ENCODE measurements at regions not wholly inside any gene's neighbourhood (a gene's known extent, or its start where the extent isn't known, plus 50 kb on each side); places are given as distances from the start of the nearest gene placed in this dataset.

GRCh38 chrX:113868711-113869110 lies 715.2 kb upstream of the HTR2C start:
- ChIA-PET POLR2A (no interaction called here), CTCF (no interaction called here)
- no peak overlapping the region for H3K27ac Mint-ChIP-seq
- ATAC-seq, result no peak
- H3K4me1 Mint-ChIP-seq, result no peaks in the 10 kb centered on the region
- H3K4me3 Mint-ChIP-seq, result no peak overlapping the region
- intact Hi-C loops (cut with DNase I, micrococcal nuclease), result no loop called here
- H3K9me3 Mint-ChIP-seq (ENCODE audit: low read depth), result no peaks in the 10 kb centered on the region
- DNase-seq, result no peak
- no peaks in the 10 kb centered on the region for H3K27me3 Mint-ChIP-seq
- H3K36me3 Mint-ChIP-seq (ENCODE audit: low read depth), result no peaks in the 10 kb centered on the region

- ChIA-PET POLR2A (no interaction called here), CTCF (interaction anchor here (0.7 kb wide), 1 partner anchor 1149 kb away, joined by 3 read pairs; the partner anchor contains the start of gene IL13RA2)
- H3K4me3 Mint-ChIP-seq, result no peak overlapping the region
- DNase-seq (no peak), ATAC-seq (no peak)
- H3K27me3 Mint-ChIP-seq, result no peaks in the 10 kb centered on the region
- H3K4me1 Mint-ChIP-seq, result no peaks in the 10 kb centered on the region
- H3K36me3 Mint-ChIP-seq (ENCODE audit: low read depth), result no peaks in the 10 kb centered on the region
- intact Hi-C loops (cut with DNase I, micrococcal nuclease), result no loop called here
- H3K27ac Mint-ChIP-seq, result no peak overlapping the region
- no peaks in the 10 kb centered on the region for H3K9me3 Mint-ChIP-seq (ENCODE audit: low read depth)
Observed at GRCh38 chrX:113868177-113868576, 715.7 kb upstream of the HTR2C start.

- no peaks in the 10 kb centered on the region for H3K27me3 Mint-ChIP-seq
- POLR2A ChIA-PET, result no interaction called here
Observed at GRCh38 chrX:113849408-113849807, 734.5 kb upstream of the HTR2C start.

GRCh38 chrX:113833096-113834055 lies 750.5 kb upstream of the HTR2C start:
- no peak overlapping the region for H3K4me3 Mint-ChIP-seq
- H3K27ac Mint-ChIP-seq, result no peak overlapping the region
- ATAC-seq (no peak), DNase-seq (no peak)
- intact Hi-C loops (cut with DNase I, micrococcal nuclease), result no loop called here
- CTCF ChIA-PET, result no interaction called here
- no peaks in the 10 kb centered on the region for H3K27me3 Mint-ChIP-seq
- no peaks in the 10 kb centered on the region for H3K36me3 Mint-ChIP-seq (ENCODE audit: low read depth)
- no peaks in the 10 kb centered on the region for H3K4me1 Mint-ChIP-seq
- H3K9me3 Mint-ChIP-seq (ENCODE audit: low read depth), result no peaks in the 10 kb centered on the region
- POLR2A ChIA-PET, result no interaction called here

More at GRCh38 chrX:113849408-113849807, 734.5 kb upstream of the HTR2C start:
- Mint-ChIP-seq H3K4me3 (no peak overlapping the region), H3K4me1 (no peaks in the 10 kb centered on the region), H3K9me3 (ENCODE audit: low read depth) (peaks cover 2% of the 10 kb centered on the region), H3K36me3 (ENCODE audit: low read depth) (no peaks in the 10 kb centered on the region), H3K27ac (no peak overlapping the region)
- intact Hi-C loops (cut with DNase I, micrococcal nuclease), result no loop called here
- CTCF ChIA-PET, result no interaction called here
- ATAC-seq (no peak), DNase-seq (no peak)

- Mint-ChIP-seq H3K4me1 (no peaks in the 10 kb centered on the region), H3K27ac (no peak overlapping the region), H3K27me3 (no peaks in the 10 kb centered on the region), H3K4me3 (no peak overlapping the region), H3K36me3 (ENCODE audit: low read depth) (no peaks in the 10 kb centered on the region), H3K9me3 (ENCODE audit: low read depth) (peaks cover 2% of the 10 kb centered on the region)
- POLR2A ChIA-PET, result no interaction called here
- ATAC-seq (no peak), DNase-seq (no peak)
- CTCF ChIA-PET, result no interaction called here
- intact Hi-C loops (cut with DNase I, micrococcal nuclease), result no loop called here
Observed at GRCh38 chrX:113828470-113828869, 755.4 kb upstream of the HTR2C start.

- H3K27me3 Mint-ChIP-seq, result no peaks in the 10 kb centered on the region
- DNase-seq, result no peak
- H3K27ac Mint-ChIP-seq, result no peak overlapping the region
- ChIA-PET POLR2A (no interaction called here), CTCF (no interaction called here)
- intact Hi-C loops (cut with DNase I, micrococcal nuclease), result no loop called here
- H3K4me1 Mint-ChIP-seq, result no peaks in the 10 kb centered on the region
- H3K36me3 Mint-ChIP-seq (ENCODE audit: low read depth), result no peaks in the 10 kb centered on the region
- H3K9me3 Mint-ChIP-seq (ENCODE audit: low read depth), result peaks cover 7% of the 10 kb centered on the region
- H3K4me3 Mint-ChIP-seq, result no peak overlapping the region
- ATAC-seq, result no peak
Observed at GRCh38 chrX:113818346-113818745, 765.5 kb upstream of the HTR2C start.

- ChIA-PET CTCF (no interaction called here), POLR2A (no interaction called here)
- intact Hi-C loops (cut with DNase I, micrococcal nuclease), result no loop called here
- Mint-ChIP-seq H3K36me3 (ENCODE audit: low read depth) (no peaks in the 10 kb centered on the region), H3K4me1 (no peaks in the 10 kb centered on the region), H3K27me3 (no peaks in the 10 kb centered on the region), H3K9me3 (ENCODE audit: low read depth) (no peaks in the 10 kb centered on the region), H3K4me3 (no peak overlapping the region), H3K27ac (no peak overlapping the region)
- no peak for ATAC-seq
- DNase-seq, result no peak
Observed at GRCh38 chrX:113804819-113805218, 779.1 kb upstream of the HTR2C start.

GRCh38 chrX:113804291-113804690 lies 779.6 kb upstream of the HTR2C start:
- ChIA-PET CTCF (no interaction called here), POLR2A (no interaction called here)
- Mint-ChIP-seq H3K9me3 (ENCODE audit: low read depth) (no peaks in the 10 kb centered on the region), H3K27me3 (no peaks in the 10 kb centered on the region), H3K36me3 (ENCODE audit: low read depth) (no peaks in the 10 kb centered on the region), H3K4me3 (no peak overlapping the region), H3K4me1 (no peaks in the 10 kb centered on the region), H3K27ac (no peak overlapping the region)
- DNase-seq (no peak), ATAC-seq (no peak)
- intact Hi-C loops (cut with DNase I, micrococcal nuclease), result no loop called here

GRCh38 chrX:113802837-113803236 lies 781.0 kb upstream of the HTR2C start:
- Mint-ChIP-seq H3K36me3 (ENCODE audit: low read depth) (no peaks in the 10 kb centered on the region), H3K9me3 (ENCODE audit: low read depth) (no peaks in the 10 kb centered on the region), H3K27me3 (no peaks in the 10 kb centered on the region), H3K4me3 (no peak overlapping the region), H3K27ac (no peak overlapping the region), H3K4me1 (no peaks in the 10 kb centered on the region)
- intact Hi-C loops (cut with DNase I, micrococcal nuclease), result no loop called here
- POLR2A ChIA-PET, result no interaction called here
- CTCF ChIA-PET, result no interaction called here
- ATAC-seq (no peak), DNase-seq (no peak)

GRCh38 chrX:113800955-113801354 lies 782.9 kb upstream of the HTR2C start:
- no peaks in the 10 kb centered on the region for H3K27me3 Mint-ChIP-seq
- no peaks in the 10 kb centered on the region for H3K9me3 Mint-ChIP-seq (ENCODE audit: low read depth)
- intact Hi-C loops (cut with DNase I, micrococcal nuclease), result no loop called here
- ChIA-PET POLR2A (no interaction called here), CTCF (no interaction called here)
- no peak overlapping the region for H3K4me3 Mint-ChIP-seq
- no peak for DNase-seq
- no peaks in the 10 kb centered on the region for H3K4me1 Mint-ChIP-seq
- ATAC-seq, result no peak
- no peak overlapping the region for H3K27ac Mint-ChIP-seq
- H3K36me3 Mint-ChIP-seq (ENCODE audit: low read depth), result no peaks in the 10 kb centered on the region

- CTCF ChIA-PET, result no interaction called here
- ATAC-seq (no peak), DNase-seq (no peak)
- POLR2A ChIA-PET, result no interaction called here
- Mint-ChIP-seq H3K4me1 (no peaks in the 10 kb centered on the region), H3K9me3 (ENCODE audit: low read depth) (no peaks in the 10 kb centered on the region), H3K27me3 (no peaks in the 10 kb centered on the region), H3K27ac (no peak overlapping the region), H3K36me3 (ENCODE audit: low read depth) (no peaks in the 10 kb centered on the region), H3K4me3 (no peak overlapping the region)
- intact Hi-C loops (cut with DNase I, micrococcal nuclease), result no loop called here
Observed at GRCh38 chrX:113793563-113793962, 790.3 kb upstream of the HTR2C start.

GRCh38 chrX:113790987-113791386 lies 792.9 kb upstream of the HTR2C start:
- Mint-ChIP-seq H3K4me3 (no peak overlapping the region), H3K27ac (no peak overlapping the region), H3K36me3 (ENCODE audit: low read depth) (no peaks in the 10 kb centered on the region), H3K4me1 (no peaks in the 10 kb centered on the region), H3K9me3 (ENCODE audit: low read depth) (no peaks in the 10 kb centered on the region), H3K27me3 (no peaks in the 10 kb centered on the region)
- ATAC-seq, result no peak
- intact Hi-C loops (cut with DNase I, micrococcal nuclease), result no loop called here
- POLR2A ChIA-PET, result no interaction called here
- DNase-seq, result no peak
- CTCF ChIA-PET, result no interaction called here

Data from activated CD4-positive, alpha-beta T cell treated with anti-CD3 and anti-CD28 coated beads for 36 hours (primary cell).